Spleen (tissue), 7 donors: ENCODE measurements at regions not wholly inside any gene's neighbourhood (a gene's known extent, or its start where the extent isn't known, plus 50 kb on each side); places are given as distances from the start of the nearest gene placed in this dataset.

Source experiments
- POLR2A ChIP-seq, 3 donors: fragments of 450-650 bp; IDR thresholded peaks; one replicate each; pipeline ENCODE4 v1.5.1; 2017; ENCODE audit warnings: antibody characterized with exemption in 3 of 3, mild to moderate bottlenecking in 1 of 3
- POLR2AphosphoS5 ChIP-seq, 3 donors: sonication (generic); formaldehyde crosslinking; IDR thresholded peaks; one replicate each; pipeline ENCODE4 v1.5.1; 2017; ENCODE audit warnings: antibody characterized with exemption in 3 of 3
- TF ChIP-seq, protein P1 (sequence below), 11 experiments: fragments of 200-600 bp in 7 of 11; fragments of 450-650 bp in 4 of 11; sonication (generic) in 4 of 11; IDR thresholded peaks in 8 of 11; conservative IDR thresholded peaks in 3 of 11; 1 replicate in 7 of 11; 2 replicates in 4 of 11; pipeline versions ENCODE4 v1.4.0 to v1.8.0; 2016 to 2021; ENCODE audit warnings: antibody characterized with exemption in 11 of 11, inconsistent platforms in 4 of 11, mild to moderate bottlenecking in 1 of 11
- donor health status: DM: no; HTN: no; CAD: no; lungs with moderate emphysema.
- donor health status: DM: no; HTN: no; CAD: no.
- donor health status: DM: no; HTN: no; CAD: no.

DNA sequence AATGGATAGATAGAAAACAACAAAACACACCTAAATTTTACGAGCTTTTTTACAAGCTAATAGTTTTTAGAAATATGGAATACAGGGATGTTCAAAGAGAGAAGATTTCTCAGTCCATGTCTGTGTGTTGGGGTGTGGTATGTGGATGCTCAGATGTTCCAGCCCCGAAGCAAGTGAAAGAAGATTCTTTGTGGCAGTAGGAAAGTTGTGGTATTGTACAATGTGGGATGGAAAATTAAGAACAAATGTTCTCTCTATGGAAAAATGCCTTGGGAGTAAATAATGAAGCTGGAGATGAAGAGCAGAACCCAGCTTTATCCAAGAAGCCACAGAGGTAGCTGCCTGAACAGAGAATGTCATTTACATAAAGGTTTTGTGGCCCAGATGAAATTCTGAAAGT, 150.3 kb upstream of the PRKD1 start:
- TF ChIP-seq, protein P1, sequence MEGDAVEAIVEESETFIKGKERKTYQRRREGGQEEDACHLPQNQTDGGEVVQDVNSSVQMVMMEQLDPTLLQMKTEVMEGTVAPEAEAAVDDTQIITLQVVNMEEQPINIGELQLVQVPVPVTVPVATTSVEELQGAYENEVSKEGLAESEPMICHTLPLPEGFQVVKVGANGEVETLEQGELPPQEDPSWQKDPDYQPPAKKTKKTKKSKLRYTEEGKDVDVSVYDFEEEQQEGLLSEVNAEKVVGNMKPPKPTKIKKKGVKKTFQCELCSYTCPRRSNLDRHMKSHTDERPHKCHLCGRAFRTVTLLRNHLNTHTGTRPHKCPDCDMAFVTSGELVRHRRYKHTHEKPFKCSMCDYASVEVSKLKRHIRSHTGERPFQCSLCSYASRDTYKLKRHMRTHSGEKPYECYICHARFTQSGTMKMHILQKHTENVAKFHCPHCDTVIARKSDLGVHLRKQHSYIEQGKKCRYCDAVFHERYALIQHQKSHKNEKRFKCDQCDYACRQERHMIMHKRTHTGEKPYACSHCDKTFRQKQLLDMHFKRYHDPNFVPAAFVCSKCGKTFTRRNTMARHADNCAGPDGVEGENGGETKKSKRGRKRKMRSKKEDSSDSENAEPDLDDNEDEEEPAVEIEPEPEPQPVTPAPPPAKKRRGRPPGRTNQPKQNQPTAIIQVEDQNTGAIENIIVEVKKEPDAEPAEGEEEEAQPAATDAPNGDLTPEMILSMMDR (IDR thresholded peaks at IDR 0.05 in 8 of 11, conservative IDR thresholded peaks at IDR 0.05 in 3 of 11), result no peak
- TF ChIP-seq POLR2A (IDR thresholded peaks at IDR 0.05) (no peak), POLR2AphosphoS5 (IDR thresholded peaks at IDR 0.05) (no peak)
